MM.1S (cell line): ENCODE measurements at regions not wholly inside any gene's neighbourhood (a gene's known extent, or its start where the extent isn't known, plus 50 kb on each side); places are given as distances from the start of the nearest gene placed in this dataset.

ENCODE experiments used
- EZH2 ChIP-seq: fragments of 300-600 bp; sonication (generic); optimal IDR thresholded peaks from 2 replicates; pipeline ENCODE3; 2017; ENCODE audit warnings: low read depth, mild to moderate bottlenecking, antibody characterized with exemption, low read length, mixed read lengths
- EZH2phosphoT487 ChIP-seq: fragments of 300-600 bp; sonication (generic); IDR thresholded peaks from 2 replicates; pipeline ENCODE4 v1.6.1; 2018; ENCODE audit warnings: antibody characterized with exemption, low read length
- TF ChIP-seq, protein P1 (sequence below): fragments of 300-600 bp; sonication (generic); IDR thresholded peaks from 2 replicates; pipeline ENCODE4 v1.5.1; 2016; ENCODE audit warnings: antibody characterized with exemption, low read length, mixed read lengths

DNA sequence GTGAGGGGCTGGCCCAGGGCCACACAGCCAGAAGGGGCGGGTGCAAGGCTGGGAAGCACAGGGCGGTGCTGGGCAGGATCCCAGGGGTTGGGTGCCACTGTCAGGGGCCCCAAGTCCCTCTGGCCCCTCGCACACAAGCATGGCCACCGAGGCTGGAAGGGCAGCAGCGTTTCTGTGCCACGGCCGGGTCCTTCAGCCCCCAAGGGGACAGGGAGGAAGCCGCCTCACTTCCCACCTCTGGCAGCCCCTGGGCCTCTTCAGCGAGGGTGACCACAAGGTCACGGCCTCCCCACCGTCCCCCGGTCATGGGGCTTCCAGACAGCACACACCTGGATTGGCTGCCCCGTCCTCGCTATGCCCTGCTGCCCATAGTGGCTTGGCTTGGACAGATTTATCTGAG lies 77.1 kb upstream of the TTC34 start:
- TF ChIP-seq, protein P1, sequence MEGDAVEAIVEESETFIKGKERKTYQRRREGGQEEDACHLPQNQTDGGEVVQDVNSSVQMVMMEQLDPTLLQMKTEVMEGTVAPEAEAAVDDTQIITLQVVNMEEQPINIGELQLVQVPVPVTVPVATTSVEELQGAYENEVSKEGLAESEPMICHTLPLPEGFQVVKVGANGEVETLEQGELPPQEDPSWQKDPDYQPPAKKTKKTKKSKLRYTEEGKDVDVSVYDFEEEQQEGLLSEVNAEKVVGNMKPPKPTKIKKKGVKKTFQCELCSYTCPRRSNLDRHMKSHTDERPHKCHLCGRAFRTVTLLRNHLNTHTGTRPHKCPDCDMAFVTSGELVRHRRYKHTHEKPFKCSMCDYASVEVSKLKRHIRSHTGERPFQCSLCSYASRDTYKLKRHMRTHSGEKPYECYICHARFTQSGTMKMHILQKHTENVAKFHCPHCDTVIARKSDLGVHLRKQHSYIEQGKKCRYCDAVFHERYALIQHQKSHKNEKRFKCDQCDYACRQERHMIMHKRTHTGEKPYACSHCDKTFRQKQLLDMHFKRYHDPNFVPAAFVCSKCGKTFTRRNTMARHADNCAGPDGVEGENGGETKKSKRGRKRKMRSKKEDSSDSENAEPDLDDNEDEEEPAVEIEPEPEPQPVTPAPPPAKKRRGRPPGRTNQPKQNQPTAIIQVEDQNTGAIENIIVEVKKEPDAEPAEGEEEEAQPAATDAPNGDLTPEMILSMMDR: no peak
- no peak for TF ChIP-seq EZH2
- no peak for TF ChIP-seq EZH2phosphoT487
